Left lung (tissue), 4 donors: ENCODE measurements at regions not wholly inside any gene's neighbourhood (a gene's known extent, or its start where the extent isn't known, plus 50 kb on each side); places are given as distances from the start of the nearest gene placed in this dataset.

ENCODE experiments used
- ATAC-seq: fragments of 200-7000 bp; cut with Tn5 transposase; one replicate; pipeline ENCODE4 v1.9.1; 2020; ENCODE audit warnings: moderate library complexity
- DNase-seq, 4 donors: peaks; one replicate each; pipeline ENCODE4 v3.0.0-alpha.2; 2013 to 2020
- H3K27ac ChIP-seq, 2 donors: fragments of 200-600 bp; sonication (generic) in 1 of 2; one replicate each; pipeline versions ENCODE4 v1.5.0 to v1.8.0; 2020 to 2021
- H3K27me3 ChIP-seq, 2 donors: fragments of 200-600 bp; sonication (generic) in 1 of 2; one replicate each; pipeline versions ENCODE4 v1.5.0 to v1.8.0; 2020 to 2021
- H3K36me3 ChIP-seq, 2 donors: fragments of 200-600 bp; sonication (generic) in 1 of 2; one replicate each; pipeline versions ENCODE4 v1.5.0 to v1.8.0; 2020 to 2021
- H3K4me1 ChIP-seq, 2 donors: fragments of 200-600 bp; one replicate each; pipeline ENCODE4 v1.8.0; 2021
- H3K4me3 ChIP-seq, 2 donors: fragments of 200-600 bp; sonication (generic) in 1 of 2; one replicate each; pipeline versions ENCODE4 v1.5.0 to v1.8.0; 2020 to 2021; ENCODE audit warnings: mild to moderate bottlenecking in 1 of 2
- H3K9me3 ChIP-seq, 2 donors: fragments of 200-600 bp; sonication (generic) in 1 of 2; one replicate each; pipeline versions ENCODE4 v1.5.0 to v1.8.0; 2020 to 2021
- intact Hi-C, 2 donors: fragments of 100-400 bp; cut with DNase I; formaldehyde crosslinking; loops; one replicate each; pipeline versions ENCODE4 v1.11.2 to v1.14.2; 2022
- TF ChIP-seq, protein P1 (sequence below), 2 donors: fragments of 200-600 bp; sonication (generic) in 1 of 2; IDR thresholded peaks; one replicate each; pipeline versions ENCODE4 v1.5.0 to v1.8.0; 2021; ENCODE audit warnings: antibody characterized with exemption in 2 of 2
- donor health status: DM: no; HTN: yes; CAD: no.
- donor health status: DM: no; HTN: no; CAD: no.

DNA sequence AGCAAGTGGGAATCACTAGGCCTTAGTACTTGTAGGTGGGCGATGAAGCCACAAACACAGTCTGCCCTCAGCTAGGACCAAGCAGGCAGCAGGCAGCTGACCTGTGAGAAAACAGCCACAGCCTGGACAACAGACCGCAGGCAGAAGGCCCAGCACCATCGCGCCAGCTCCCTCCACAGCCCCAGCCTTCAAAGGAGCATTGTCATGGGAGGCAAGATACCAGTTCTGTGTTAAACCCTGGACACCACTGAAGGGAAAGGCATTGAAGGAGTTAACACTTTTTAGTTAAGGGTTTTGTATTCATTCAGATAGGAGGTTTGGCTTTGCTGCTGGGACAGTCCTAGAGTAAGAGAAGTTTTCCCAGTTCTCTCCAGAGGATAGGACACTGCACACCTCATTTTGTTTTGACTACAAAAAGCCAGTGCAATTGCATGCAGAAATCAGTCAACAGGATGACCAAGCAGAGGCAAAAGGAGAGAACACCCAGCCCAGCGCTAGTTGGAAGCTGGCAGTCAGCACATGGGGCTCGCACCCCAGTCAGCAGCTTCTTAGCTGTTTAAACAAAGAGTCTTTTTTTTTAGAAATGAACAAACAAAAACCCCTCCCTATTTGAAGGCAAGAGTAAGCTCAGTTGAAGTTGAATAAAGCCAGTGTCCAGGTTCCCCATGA lies 286.1 kb upstream of the TPM1 start:
- H3K27me3 ChIP-seq: no peaks in the 10 kb centered on the region
- no peaks in the 10 kb centered on the region for H3K9me3 ChIP-seq
- no peak overlapping the region for H3K27ac ChIP-seq
- H3K4me1 ChIP-seq: peaks cover 0 to 12% of the 10 kb centered on the region in 2 donors
- DNase-seq (no peak), ATAC-seq (no peak)
- TF ChIP-seq, protein P1, sequence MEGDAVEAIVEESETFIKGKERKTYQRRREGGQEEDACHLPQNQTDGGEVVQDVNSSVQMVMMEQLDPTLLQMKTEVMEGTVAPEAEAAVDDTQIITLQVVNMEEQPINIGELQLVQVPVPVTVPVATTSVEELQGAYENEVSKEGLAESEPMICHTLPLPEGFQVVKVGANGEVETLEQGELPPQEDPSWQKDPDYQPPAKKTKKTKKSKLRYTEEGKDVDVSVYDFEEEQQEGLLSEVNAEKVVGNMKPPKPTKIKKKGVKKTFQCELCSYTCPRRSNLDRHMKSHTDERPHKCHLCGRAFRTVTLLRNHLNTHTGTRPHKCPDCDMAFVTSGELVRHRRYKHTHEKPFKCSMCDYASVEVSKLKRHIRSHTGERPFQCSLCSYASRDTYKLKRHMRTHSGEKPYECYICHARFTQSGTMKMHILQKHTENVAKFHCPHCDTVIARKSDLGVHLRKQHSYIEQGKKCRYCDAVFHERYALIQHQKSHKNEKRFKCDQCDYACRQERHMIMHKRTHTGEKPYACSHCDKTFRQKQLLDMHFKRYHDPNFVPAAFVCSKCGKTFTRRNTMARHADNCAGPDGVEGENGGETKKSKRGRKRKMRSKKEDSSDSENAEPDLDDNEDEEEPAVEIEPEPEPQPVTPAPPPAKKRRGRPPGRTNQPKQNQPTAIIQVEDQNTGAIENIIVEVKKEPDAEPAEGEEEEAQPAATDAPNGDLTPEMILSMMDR (IDR thresholded peaks at IDR 0.05): no peak
- intact Hi-C loops: no loop called here
- H3K4me3 ChIP-seq: no peak overlapping the region
- H3K36me3 ChIP-seq: no peaks in the 10 kb centered on the region

DNA sequence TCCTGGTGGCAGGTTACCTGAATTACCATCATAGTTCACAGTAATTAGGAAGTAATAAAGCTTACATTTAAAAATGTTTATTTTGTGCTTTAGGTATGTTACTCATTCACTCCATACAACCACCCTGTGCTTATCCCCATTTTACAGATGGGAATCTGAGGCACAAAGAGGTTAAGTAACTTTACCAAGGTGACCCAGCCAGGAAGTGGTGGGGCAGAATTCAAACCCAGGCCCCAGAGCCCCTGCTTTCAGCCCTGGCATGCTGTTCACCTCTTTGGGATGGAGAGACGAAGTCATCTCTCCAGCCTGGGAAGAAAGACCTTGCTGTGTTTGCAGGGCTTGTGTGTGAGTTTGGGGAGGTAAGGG lies 285.6 kb upstream of the TPM1 start:
- no peaks in the 10 kb centered on the region for H3K36me3 ChIP-seq
- intact Hi-C loops: no loop called here
- H3K4me1 ChIP-seq: peaks cover 0 to 12% of the 10 kb centered on the region in 2 donors
- ATAC-seq (no peak), DNase-seq (no peak)
- no peak overlapping the region for H3K27ac ChIP-seq
- H3K9me3 ChIP-seq: no peaks in the 10 kb centered on the region
- no peak overlapping the region for H3K4me3 ChIP-seq
- no peaks in the 10 kb centered on the region for H3K27me3 ChIP-seq
- TF ChIP-seq, protein P1 (IDR thresholded peaks at IDR 0.05): no peak

DNA sequence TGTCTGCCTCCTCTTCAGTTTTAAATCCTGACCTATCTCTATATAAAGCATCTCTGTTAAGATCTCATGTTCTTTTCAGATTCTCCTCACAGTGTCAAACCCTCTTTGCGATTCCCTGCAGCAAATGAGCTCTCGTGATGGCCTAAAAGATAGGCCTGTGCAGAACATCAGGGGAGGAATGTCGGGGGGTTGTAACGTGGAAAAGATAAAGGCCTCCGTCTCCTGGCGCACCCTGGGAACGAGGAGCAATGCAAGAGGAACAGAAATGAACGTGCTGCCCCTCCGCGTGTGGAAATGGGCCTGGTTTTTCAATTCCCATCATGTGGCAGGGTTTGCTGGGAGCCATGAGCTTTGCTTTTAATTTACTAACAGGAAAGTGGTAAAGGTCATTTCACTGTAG lies 285.0 kb upstream of the TPM1 start:
- DNase-seq (no peak), ATAC-seq (no peak)
- intact Hi-C loops: no loop called here
- TF ChIP-seq, protein P1 (IDR thresholded peaks at IDR 0.05): no peak
- Histone ChIP-seq H3K27ac (no peak overlapping the region), H3K9me3 (no peaks in the 10 kb centered on the region), H3K27me3 (no peaks in the 10 kb centered on the region), H3K4me1 (peaks cover 0 to 12% of the 10 kb centered on the region in 2 donors), H3K36me3 (no peaks in the 10 kb centered on the region), H3K4me3 (no peak overlapping the region)

DNA sequence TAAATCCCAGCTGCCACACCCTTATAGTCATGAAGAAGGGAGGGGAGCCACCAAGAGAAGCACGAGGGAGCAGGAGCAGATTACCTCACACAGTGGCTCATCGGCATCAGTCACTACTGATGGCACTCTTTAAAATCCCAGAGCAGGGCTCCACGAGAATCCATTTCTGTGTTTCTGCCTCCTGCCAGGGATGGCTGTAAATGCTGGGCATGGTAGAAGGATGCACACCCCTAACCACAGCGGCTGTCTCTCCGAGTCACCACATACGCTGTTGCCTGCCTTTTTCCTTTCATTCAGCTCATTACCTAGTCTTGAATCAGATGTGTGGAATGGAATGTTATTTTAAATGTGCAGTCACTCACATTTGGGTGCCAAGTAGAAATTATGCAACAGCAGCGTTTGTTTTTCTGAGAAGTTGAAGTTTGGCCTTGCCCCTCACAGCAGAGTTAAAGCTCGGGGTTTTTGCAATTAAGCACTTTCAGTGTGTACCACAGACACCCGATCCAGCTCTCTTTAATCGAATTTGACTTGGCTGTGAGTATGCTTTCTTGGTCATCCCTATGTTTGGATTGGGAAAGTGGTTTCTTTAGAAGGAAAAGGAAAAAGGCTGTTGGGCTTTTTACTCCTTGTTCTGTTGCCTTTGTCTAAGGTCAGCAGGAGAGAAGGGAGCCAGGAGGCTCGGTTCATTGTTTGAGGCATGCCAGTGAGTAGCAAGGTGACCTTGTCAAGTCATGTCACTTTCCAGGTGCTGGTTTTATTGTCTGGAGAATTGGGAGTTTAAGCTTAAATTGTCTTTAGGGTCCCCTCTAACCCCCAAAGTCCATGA lies 284.2 kb upstream of the TPM1 start:
- TF ChIP-seq, protein P1 (IDR thresholded peaks at IDR 0.05): no peak
- Histone ChIP-seq H3K4me3 (no peak overlapping the region), H3K27me3 (no peaks in the 10 kb centered on the region), H3K4me1 (peaks cover 0 to 12% of the 10 kb centered on the region in 2 donors), H3K36me3 (no peaks in the 10 kb centered on the region), H3K27ac (peak overlapping the region in 1 of 2 donors; percentile 30), H3K9me3 (no peaks in the 10 kb centered on the region)
- intact Hi-C loops: no loop called here
- ATAC-seq (peak; percentile 73), DNase-seq (peak in 1 of 4 donors; percentile 70)

DNA sequence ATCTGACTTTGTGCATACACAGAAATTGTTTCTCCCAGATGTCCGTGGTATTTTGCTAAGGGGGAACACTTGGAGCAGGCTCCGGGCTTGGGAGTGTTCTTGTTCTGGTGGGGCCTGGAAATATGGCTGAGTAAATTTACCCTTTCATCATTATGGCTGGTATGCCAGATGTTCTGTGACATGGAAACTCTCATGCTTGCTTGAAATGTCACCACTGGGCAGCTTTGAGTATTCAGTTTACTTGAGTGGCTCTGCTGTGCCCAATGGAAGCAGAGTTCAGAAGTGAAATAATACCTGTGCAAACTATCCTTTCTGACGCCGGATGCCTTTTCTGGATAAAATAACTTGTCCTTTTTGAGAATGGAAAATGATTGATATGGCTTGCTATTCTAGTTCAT lies 283.6 kb upstream of the TPM1 start:
- intact Hi-C loops: no loop called here
- no peak overlapping the region for H3K4me3 ChIP-seq
- ATAC-seq: no peak
- no peak overlapping the region for H3K27ac ChIP-seq
- DNase-seq: no peak
- TF ChIP-seq, protein P1 (IDR thresholded peaks at IDR 0.05): no peak
- H3K9me3 ChIP-seq: no peaks in the 10 kb centered on the region
- peaks cover 0 to 12% of the 10 kb centered on the region in 2 donors for H3K4me1 ChIP-seq
- H3K27me3 ChIP-seq: no peaks in the 10 kb centered on the region
- no peaks in the 10 kb centered on the region for H3K36me3 ChIP-seq
